NCI-H1694 (cell line): ENCODE measurements at regions not wholly inside any gene's neighbourhood (a gene's known extent, or its start where the extent isn't known, plus 50 kb on each side); places are given as distances from the start of the nearest gene placed in this dataset.
"Not testable (repeated sequence)": the region's sequence is repeated elsewhere in the genome, so short reads cannot be mapped to it uniquely, and the experiment has no call there.

Source experiments
- DNase-seq: peaks from one replicate; lab custom pipeline; 2025; lab: John Stamatoyannopoulos, UW

DNA sequence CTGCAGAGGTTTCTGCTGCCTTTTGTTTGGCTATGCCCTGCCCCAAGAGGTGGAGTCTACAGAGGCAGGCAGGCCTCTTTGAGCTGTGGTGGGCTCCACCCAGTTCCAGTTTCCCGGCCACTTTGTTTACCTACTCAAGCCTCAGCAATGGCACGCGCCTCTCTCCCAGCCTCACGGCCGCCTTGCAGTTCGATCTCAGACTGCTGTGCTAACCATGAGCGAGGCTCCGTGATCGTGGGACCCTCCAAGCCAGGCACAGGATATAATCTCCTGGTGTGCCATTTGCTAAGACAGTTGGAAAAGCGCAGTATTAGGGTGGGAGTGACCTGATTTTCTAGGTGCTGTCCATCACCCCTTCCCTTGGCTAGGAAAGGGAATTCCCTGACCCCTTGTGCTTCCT lies 566.6 kb downstream of the TMEM38B start:
- not testable (repeated sequence) for DNase-seq

- DNase-seq = no peak
Observed at GRCh38 chr9:106277966-106278365, 583.6 kb downstream of the TMEM38B start.

DNA sequence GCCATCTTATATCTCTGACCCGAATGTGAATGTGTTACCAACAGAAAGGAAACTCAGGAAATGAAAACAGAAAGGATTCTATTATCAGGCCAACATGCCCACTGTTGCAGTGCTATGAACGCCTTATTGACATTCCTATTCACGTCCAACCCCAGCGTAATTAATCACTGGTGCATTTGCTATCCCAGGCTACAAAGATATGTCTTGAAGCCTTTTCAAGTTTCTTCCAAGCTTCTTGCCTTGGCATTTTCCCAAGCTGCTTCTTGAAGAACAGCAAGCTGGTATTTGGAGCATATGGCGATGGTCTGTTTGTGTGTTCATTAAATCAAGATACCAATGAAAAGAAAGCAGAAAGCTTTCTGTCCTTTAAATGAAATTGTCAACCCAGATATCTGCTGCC lies 579.2 kb upstream of the ZNF462 start:
- DNase-seq = no peak

- DNase-seq = peak; percentile 11
Observed at GRCh38 chr9:106284296-106284695, 578.7 kb upstream of the ZNF462 start.

GRCh38 chr9:106286249-106286648 lies 576.7 kb upstream of the ZNF462 start:
- peak; percentile 36 for DNase-seq

GRCh38 chr9:106287091-106287631 lies 575.8 kb upstream of the ZNF462 start:
- no peak for DNase-seq

- DNase-seq = no peak
Observed at GRCh38 chr9:106287731-106288130, 575.2 kb upstream of the ZNF462 start.

GRCh38 chr9:106288689-106289088 lies 574.3 kb upstream of the ZNF462 start:
- no peak for DNase-seq

- no peak for DNase-seq
Observed at GRCh38 chr9:106291786-106292185, 571.2 kb upstream of the ZNF462 start.

GRCh38 chr9:106296426-106296825 lies 566.5 kb upstream of the ZNF462 start:
- no peak for DNase-seq

GRCh38 chr9:106298997-106299396 lies 564.0 kb upstream of the ZNF462 start:
- DNase-seq = no peak

DNA sequence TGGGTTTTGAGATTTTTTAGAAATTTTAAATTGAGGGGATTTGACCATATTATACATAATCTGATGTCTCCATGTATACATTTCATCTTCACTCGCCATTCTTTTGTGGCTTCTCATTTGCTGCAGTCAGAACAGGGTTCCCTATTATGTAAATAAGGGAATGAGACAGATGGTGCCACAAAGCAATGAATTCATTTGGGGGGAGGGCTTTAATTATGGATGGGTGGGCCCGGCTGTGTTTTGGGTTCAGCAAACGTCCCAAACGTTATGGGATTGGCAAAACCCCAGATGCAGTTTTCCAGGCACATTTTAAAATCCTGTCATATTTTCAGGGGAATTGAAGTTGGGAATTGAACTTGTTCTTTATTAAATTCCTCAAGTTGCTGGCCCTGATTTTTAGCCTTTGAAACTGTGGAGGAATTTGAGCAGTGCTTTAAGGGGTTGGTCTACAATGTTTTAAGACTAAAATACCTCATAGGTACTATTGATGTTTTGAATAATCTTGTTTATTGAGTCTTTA lies 558.5 kb upstream of the ZNF462 start:
- DNase-seq = no peak

DNA sequence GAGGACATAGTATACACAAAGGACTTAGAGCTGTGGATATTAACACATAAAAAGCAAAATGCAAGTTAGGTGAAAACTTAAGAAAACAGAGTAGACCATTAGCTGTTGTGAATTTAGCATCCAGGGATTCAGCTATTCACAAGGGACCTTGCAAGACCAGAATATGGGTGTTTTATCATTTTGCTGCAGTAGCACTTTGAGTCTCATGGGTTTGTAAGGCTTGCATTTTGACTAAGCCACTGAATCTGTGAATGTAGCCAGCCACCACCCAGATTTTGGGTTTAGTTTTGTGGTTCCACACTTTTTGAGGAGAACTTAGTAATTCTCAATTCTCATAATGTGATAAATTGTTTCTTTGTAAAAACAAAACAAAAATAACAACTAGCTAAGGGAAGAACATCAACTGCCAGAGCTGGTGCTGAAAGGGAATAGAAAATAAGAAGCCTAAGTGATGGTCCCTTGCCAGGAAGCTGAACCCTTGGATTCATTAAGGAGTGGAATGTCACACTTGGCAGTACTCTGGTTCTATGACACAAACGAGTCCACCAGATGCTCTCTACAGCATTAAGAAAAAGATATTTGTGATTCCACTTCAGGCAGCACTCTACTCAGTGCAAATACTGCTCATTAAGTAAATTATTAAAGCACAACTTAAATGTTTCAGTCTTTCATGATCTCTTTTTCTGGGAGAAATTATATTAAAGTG lies 557.4 kb upstream of the ZNF462 start:
- DNase-seq = no peak

- DNase-seq = no peak
Observed at GRCh38 chr9:106307670-106308069, 555.3 kb upstream of the ZNF462 start.

DNA sequence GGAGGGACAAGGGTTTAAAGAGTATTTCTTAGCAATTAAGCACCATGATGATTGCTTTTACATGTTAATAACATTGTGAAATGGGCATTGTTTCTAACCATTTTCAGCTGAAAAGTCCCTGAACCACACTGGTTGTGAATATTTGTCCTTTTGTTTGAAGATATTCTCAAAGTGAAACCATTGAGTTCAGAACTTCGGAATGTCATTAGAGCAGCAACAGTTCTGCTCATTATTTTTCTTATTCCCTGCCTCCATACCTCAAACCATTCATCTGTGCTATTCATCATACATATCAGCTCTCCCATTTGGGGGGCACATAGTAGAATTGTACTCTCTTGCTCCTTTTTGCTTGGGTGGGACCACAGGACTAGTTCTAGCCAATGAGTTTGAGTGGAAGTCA lies 553.0 kb upstream of the ZNF462 start:
- DNase-seq = no peak

- DNase-seq = no peak
Observed at GRCh38 chr9:106310782-106311181, 552.2 kb upstream of the ZNF462 start.

DNA sequence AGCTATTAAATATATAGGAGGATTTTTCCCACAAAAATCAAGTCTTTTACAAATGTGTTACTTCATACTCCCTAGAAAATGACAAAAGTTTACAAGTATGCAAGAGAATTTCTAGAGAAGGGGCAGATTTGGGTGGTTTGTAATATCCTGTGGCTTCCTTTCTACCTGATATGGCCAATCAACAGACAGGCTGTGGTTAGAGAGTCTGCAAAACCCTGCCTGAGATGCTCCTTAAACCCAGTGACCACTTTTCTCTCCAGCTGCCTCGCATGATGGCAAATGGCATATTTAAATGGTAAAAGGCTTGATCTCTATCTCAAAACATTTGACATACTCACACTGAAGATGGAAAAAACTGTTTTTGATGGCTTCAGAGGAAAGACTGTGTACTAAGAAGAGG lies 550.1 kb upstream of the ZNF462 start:
- DNase-seq = no peak

DNA sequence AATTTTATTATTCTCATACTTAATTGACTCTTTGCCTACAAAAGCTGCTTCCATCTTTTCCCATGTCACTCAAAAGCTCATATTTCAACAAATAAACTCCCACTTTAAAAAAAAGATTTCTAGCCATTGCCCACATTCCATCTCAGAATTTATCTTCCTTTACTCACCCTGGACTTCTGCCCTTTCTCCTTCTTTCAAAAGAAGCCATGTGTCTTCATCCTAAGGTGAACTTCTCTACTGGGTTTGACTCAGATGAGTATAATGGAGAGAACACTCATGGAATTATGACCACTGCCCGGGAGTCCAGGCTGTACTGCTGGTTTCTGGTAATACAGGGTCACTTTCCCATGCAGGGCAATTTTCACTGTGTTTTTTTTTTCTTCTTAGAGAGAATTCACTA lies 548.5 kb upstream of the ZNF462 start:
- no peak for DNase-seq

DNA sequence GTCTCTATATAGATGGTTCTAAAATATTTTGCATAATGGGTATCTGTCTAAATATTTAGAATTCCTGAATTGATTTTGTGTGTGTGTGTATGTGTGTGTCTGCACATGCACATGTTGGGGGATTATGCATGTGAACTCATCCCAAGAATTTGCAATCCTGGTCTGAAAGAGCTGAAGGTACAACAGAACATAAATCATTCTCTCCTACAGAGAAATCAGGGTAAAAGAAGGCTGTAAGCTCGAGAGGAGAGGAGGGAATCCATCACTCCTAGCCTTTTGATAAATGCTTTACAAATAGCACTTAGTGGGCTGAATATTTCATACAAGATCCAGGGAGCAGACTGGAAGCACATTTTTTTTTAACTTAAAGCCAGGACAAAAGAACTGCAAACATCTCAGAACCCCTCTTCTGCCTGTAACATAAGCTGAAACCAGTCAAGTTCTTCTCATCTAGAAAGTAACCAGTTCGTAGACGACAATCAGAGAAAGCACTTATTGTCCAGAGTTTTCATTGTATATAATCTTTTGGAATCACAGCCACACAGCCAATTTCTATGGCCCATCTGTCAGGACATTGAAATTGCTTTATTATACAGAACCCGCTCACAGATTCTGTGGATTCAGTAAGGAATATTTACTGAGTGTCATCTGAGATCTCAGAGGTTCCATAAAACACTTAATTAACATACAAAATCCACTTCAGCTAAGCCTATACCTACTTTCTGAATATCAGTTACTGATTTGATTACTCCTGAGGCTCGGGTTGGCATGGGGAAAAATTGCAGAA lies 541.4 kb upstream of the ZNF462 start:
- DNase-seq = no peak

DNA sequence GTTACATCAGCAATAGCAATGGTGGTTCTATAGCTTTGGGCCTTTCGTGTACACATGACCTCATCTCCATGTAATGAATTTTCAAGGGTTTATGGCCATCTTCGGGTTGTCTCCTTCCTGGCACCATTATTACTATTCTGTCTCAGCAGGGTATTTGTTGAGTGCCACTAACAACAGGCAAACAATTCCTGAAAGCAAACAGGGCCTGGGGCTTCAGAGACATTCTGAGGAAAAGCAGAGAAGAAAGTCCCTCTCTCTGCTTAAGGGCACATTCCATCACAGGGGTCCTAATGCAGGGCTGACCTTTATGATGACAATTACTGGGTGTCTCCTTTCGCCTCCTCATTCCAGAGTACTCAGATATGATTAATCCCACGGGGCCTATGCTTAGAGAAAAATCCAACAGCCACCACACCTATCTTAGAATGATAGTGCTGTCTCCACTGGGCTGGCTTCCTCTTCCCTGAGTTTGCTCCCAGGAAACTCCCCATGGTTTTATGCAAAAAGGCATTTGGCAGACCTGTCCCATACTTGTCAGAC lies 540.2 kb upstream of the ZNF462 start:
- DNase-seq = no peak

- DNase-seq = no peak
Observed at GRCh38 chr9:106324053-106324585, 538.8 kb upstream of the ZNF462 start.

- no peak for DNase-seq
Observed at GRCh38 chr9:106324591-106325280, 538.2 kb upstream of the ZNF462 start.
